ENCODE measurements at regions not wholly inside any gene's neighbourhood (a gene's known extent, or its start where the extent isn't known, plus 50 kb on each side); places are given as distances from the start of the nearest gene placed in this dataset.

GRCh38 chr4:14149176-14150053 is 521.9 kb upstream of the BOD1L1 start:
- no peaks in the 10 kb centered on the region for H3K79me2 ChIP-seq (ENCODE audit: control insufficient read depth, insufficient read depth, low read length)
- dilution Hi-C loops (cut with MboI; ENCODE audit: extremely low pct_ligation_motif_present, low sequenced_read_pairs): no loop called here

DNA sequence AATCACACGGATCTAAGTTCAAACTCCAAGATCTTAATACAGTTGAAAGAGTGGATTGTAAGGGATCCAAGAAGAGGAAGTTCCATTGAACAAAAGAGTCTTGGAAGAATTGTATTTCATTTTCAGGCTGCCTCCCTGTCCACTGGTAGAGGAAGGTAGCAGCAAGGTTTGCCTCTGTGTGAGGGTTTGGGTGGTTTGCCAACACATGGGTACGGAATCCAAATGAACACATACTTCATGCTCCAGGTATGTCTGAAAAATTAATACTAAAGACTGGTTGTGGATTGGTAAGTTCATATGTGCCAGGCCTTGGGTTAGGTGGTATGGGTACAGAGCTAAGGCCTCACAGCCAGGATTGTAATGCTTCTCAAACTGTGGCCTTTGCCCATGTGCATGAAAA is 523.6 kb upstream of the BOD1L1 start:
- FAIRE-seq: peak; percentile 43
- Histone ChIP-seq H3K4me3 (ENCODE audit: control insufficient read depth in 2 of 3, extremely low read depth in 1 of 3, insufficient read depth in 2 of 3, low read depth in 1 of 3, low read length in 3 of 3) (no peak overlapping the region), H3K9me1 (ENCODE audit: control insufficient read depth, extremely low read depth, insufficient read depth, low read length) (peaks cover 3% of the 10 kb centered on the region), H3K9ac (ENCODE audit: control insufficient read depth, extremely low read depth, insufficient read depth, low read length) (no peak overlapping the region), H3K27ac (ENCODE audit: control insufficient read depth, insufficient read depth, low read length) (no peak overlapping the region), H3K4me1 (ENCODE audit: control insufficient read depth, extremely low read depth, insufficient read depth, low read length) (peaks cover 16% of the 10 kb centered on the region), H3K27me3 (ENCODE audit: control insufficient read depth, extremely low read depth, insufficient read depth, low read length) (no peaks in the 10 kb centered on the region), H4K20me1 (ENCODE audit: control insufficient read depth, extremely low read depth, insufficient read depth, low read length) (no peaks in the 10 kb centered on the region), H3K4me2 (ENCODE audit: control insufficient read depth, extremely low read depth, insufficient read depth, low read depth, low read length) (no peak overlapping the region), H3K36me3 (ENCODE audit: control insufficient read depth in 2 of 2, extremely low read depth in 1 of 2, insufficient read depth in 2 of 2, low read length in 2 of 2) (no peaks in the 10 kb centered on the region), H2AFZ (ENCODE audit: control insufficient read depth, low read length) (no peak overlapping the region), H3K9me3 (ENCODE audit: control insufficient read depth, low read depth, low read length) (no peaks in the 10 kb centered on the region), H3K79me2 (ENCODE audit: control insufficient read depth, insufficient read depth, low read length) (no peaks in the 10 kb centered on the region)
- no peak for DNase-seq (ENCODE audit: low read depth, low spot score)
- dilution Hi-C loops (cut with MboI; ENCODE audit: extremely low pct_ligation_motif_present, low sequenced_read_pairs): no loop called here
- TF ChIP-seq, protein P1, sequence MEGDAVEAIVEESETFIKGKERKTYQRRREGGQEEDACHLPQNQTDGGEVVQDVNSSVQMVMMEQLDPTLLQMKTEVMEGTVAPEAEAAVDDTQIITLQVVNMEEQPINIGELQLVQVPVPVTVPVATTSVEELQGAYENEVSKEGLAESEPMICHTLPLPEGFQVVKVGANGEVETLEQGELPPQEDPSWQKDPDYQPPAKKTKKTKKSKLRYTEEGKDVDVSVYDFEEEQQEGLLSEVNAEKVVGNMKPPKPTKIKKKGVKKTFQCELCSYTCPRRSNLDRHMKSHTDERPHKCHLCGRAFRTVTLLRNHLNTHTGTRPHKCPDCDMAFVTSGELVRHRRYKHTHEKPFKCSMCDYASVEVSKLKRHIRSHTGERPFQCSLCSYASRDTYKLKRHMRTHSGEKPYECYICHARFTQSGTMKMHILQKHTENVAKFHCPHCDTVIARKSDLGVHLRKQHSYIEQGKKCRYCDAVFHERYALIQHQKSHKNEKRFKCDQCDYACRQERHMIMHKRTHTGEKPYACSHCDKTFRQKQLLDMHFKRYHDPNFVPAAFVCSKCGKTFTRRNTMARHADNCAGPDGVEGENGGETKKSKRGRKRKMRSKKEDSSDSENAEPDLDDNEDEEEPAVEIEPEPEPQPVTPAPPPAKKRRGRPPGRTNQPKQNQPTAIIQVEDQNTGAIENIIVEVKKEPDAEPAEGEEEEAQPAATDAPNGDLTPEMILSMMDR (optimal IDR thresholded peaks at IDR 0.05 in 1 of 3, IDR thresholded peaks at IDR 0.05 in 1 of 3, conservative IDR thresholded peaks at IDR 0.05 in 1 of 3; ENCODE audit: extremely low read depth in 1 of 3, insufficient read depth in 2 of 3, low read length in 3 of 3): no peak
- no peak for TF ChIP-seq EZH2 (IDR thresholded peaks at IDR 0.05; ENCODE audit: low read length)

More at GRCh38 chr4:14149176-14150053, 521.9 kb upstream of the BOD1L1 start:
- no peak overlapping the region for H3K27ac ChIP-seq (ENCODE audit: control insufficient read depth, insufficient read depth, low read length)
- no peaks in the 10 kb centered on the region for H3K27me3 ChIP-seq (ENCODE audit: control insufficient read depth, extremely low read depth, insufficient read depth, low read length)
- H3K36me3 ChIP-seq (ENCODE audit: control insufficient read depth in 2 of 2, extremely low read depth in 1 of 2, insufficient read depth in 2 of 2, low read length in 2 of 2): no peaks in the 10 kb centered on the region
- peaks cover 16% of the 10 kb centered on the region for H3K4me1 ChIP-seq (ENCODE audit: control insufficient read depth, extremely low read depth, insufficient read depth, low read length)
- H3K9ac ChIP-seq (ENCODE audit: control insufficient read depth, extremely low read depth, insufficient read depth, low read length): no peak overlapping the region
- no peaks in the 10 kb centered on the region for H3K9me3 ChIP-seq (ENCODE audit: control insufficient read depth, low read depth, low read length)
- no peak overlapping the region for H3K4me3 ChIP-seq (ENCODE audit: control insufficient read depth in 2 of 3, extremely low read depth in 1 of 3, insufficient read depth in 2 of 3, low read depth in 1 of 3, low read length in 3 of 3)
- no peaks in the 10 kb centered on the region for H4K20me1 ChIP-seq (ENCODE audit: control insufficient read depth, extremely low read depth, insufficient read depth, low read length)
- DNase-seq (ENCODE audit: low read depth, low spot score): no peak
- H3K4me2 ChIP-seq (ENCODE audit: control insufficient read depth, extremely low read depth, insufficient read depth, low read depth, low read length): no peak overlapping the region
- H3K9me1 ChIP-seq (ENCODE audit: control insufficient read depth, extremely low read depth, insufficient read depth, low read length): peaks cover 3% of the 10 kb centered on the region
- TF ChIP-seq, protein P1 (optimal IDR thresholded peaks at IDR 0.05 in 1 of 3, IDR thresholded peaks at IDR 0.05 in 1 of 3, conservative IDR thresholded peaks at IDR 0.05 in 1 of 3; ENCODE audit: extremely low read depth in 1 of 3, insufficient read depth in 2 of 3, low read length in 3 of 3): no peak
- TF ChIP-seq EZH2 (IDR thresholded peaks at IDR 0.05; ENCODE audit: low read length): no peak
- H2AFZ ChIP-seq (ENCODE audit: control insufficient read depth, low read length): no peak overlapping the region
- no peak for FAIRE-seq
